HAP-1 (cell line): ENCODE measurements at regions not wholly inside any gene's neighbourhood (a gene's known extent, or its start where the extent isn't known, plus 50 kb on each side); places are given as distances from the start of the nearest gene placed in this dataset.

Source experiments
- DNase-seq, 2 experiments: peaks; one replicate each; pipeline ENCODE4 v3.0.0-alpha.2; 2016 to 2020; ENCODE audit warnings: low spot score in 2 of 2
- H3K27me3 ChIP-seq: fragments of 250-450 bp; sonication (Bioruptor Pico); 2 replicates; pipeline ENCODE4 v1.5.1; 2020; ENCODE audit warnings: low read depth, mild to moderate bottlenecking, moderate library complexity
- H3K36me3 ChIP-seq: fragments of 250-450 bp; sonication (Bioruptor Pico); replicated peaks from 2 replicates; pipeline ENCODE4 v1.5.1; 2020; ENCODE audit warnings: mild to moderate bottlenecking
- H3K4me1 ChIP-seq: fragments of 250-450 bp; sonication (Bioruptor Pico); 2 replicates; pipeline ENCODE4 v1.5.1; 2020; ENCODE audit warnings: mild to moderate bottlenecking
- H3K4me3 ChIP-seq: fragments of 250-450 bp; sonication (Bioruptor Pico); 2 replicates; pipeline ENCODE4 v1.5.1; 2020; ENCODE audit warnings: mild to moderate bottlenecking, moderate library complexity
- H3K9me3 ChIP-seq: fragments of 250-450 bp; sonication (Bioruptor Pico); 2 replicates; pipeline ENCODE4 v1.5.1; 2020; ENCODE audit warnings: mild to moderate bottlenecking, moderate library complexity
- in situ Hi-C: fragments of 300-500 bp; cut with MboI; formaldehyde crosslinking; loops from 3 replicates; pipeline ENCODE4 v1.14.3; 2020; ENCODE audit warnings: low sequenced_read_pairs, inconsistent platforms, mixed read lengths

DNA sequence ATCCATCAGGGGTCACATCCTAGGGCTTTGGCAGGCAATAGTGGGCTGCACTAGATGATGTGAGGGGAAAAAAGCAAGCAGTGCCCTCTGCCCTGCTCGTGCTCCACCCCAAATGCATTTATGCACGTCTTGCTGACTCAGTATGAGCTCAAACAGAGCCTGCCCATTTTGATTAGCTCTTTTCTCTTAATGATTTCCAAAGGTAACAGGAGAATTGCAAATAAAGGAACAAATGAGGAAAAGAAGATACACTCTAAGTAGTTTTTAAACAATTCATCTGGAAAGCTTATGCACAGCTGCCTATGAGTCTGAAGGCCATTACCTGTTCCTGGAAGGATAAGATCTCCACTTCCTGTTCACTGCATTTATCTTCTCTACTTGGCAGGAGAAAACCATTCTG, 364.2 kb downstream of the TMEM232 start:
- Histone ChIP-seq H3K4me3 (no peak overlapping the region), H3K27me3 (no peaks in the 10 kb centered on the region), H3K4me1 (no peaks in the 10 kb centered on the region), H3K36me3 (no peaks in the 10 kb centered on the region), H3K9me3 (no peaks in the 10 kb centered on the region)
- in situ Hi-C loops = no loop called here
- no peak for DNase-seq

DNA sequence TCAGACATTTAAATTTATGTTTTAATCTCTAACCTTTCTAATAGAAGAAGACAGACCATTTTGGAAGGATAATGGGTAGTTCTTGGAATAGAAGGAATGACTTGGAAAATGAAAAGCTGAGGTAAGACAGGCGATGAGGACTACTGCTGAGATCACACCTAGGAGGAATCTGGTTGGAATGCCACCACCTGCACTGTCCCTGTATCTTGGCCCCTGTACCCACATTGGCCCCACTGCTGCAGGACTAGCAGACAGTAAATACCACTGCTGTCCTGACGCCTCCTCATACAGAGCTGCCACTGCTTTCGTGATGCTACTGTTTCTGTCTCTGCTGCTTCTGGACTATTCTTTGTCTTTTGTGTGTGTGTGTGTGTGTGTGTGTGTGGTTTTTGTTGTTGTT, 359.8 kb downstream of the TMEM232 start:
- no peaks in the 10 kb centered on the region for H3K27me3 ChIP-seq
- in situ Hi-C loops = no loop called here
- H3K4me3 ChIP-seq = no peak overlapping the region
- no peaks in the 10 kb centered on the region for H3K4me1 ChIP-seq
- H3K9me3 ChIP-seq = no peaks in the 10 kb centered on the region
- no peaks in the 10 kb centered on the region for H3K36me3 ChIP-seq
- no peak for DNase-seq
